Ascending aorta (tissue), 2 donors: ENCODE measurements at regions not wholly inside any gene's neighbourhood (a gene's known extent, or its start where the extent isn't known, plus 50 kb on each side); places are given as distances from the start of the nearest gene placed in this dataset.

Source experiments
- DNase-seq, 2 donors: peaks; one replicate each; pipeline ENCODE4 v3.0.0-alpha.2; 2019; ENCODE audit warnings: low spot score in 2 of 2
- H3K27ac ChIP-seq, 2 donors: fragments of 200-600 bp; sonication (generic); one replicate each; pipeline ENCODE4 v1.5.1; 2016 to 2017; ENCODE audit warnings: mild to moderate bottlenecking in 1 of 2
- H3K27me3 ChIP-seq: fragments of 200-600 bp; sonication (generic); one replicate; pipeline ENCODE4 v1.5.1; 2017
- H3K36me3 ChIP-seq, 2 donors: fragments of 200-600 bp; sonication (generic); one replicate each; pipeline ENCODE4 v1.5.1; 2016
- H3K4me1 ChIP-seq, 2 donors: fragments of 200-600 bp; sonication (generic); one replicate each; pipeline ENCODE4 v1.5.1; 2016 to 2017; ENCODE audit warnings: mild to moderate bottlenecking in 1 of 2
- H3K4me3 ChIP-seq, 2 donors: fragments of 200-600 bp; sonication (generic); one replicate each; pipeline ENCODE4 v1.5.1; 2016 to 2017; ENCODE audit warnings: mild to moderate bottlenecking in 1 of 2
- H3K9me3 ChIP-seq, 2 donors: fragments of 200-600 bp; sonication (generic); one replicate each; pipeline ENCODE4 v1.5.1; 2016
- CTCF ChIP-seq, 3 experiments: fragments of 200-600 bp in 2 of 3; fragments of 450-650 bp in 1 of 3; sonication (generic) in 2 of 3; IDR thresholded peaks; one replicate each; pipeline ENCODE4 v1.5.1; 2016 to 2019; ENCODE audit warnings: antibody characterized with exemption in 3 of 3, mild to moderate bottlenecking in 1 of 3, moderate library complexity in 1 of 3
- intact Hi-C: fragments of 100-400 bp; cut with DNase I; formaldehyde crosslinking; loops from one replicate; pipeline ENCODE4 v1.15.1; 2023

- TF ChIP-seq CTCF (IDR thresholded peaks at IDR 0.05), result no peak
- intact Hi-C loops, result no loop called here
- no peak for DNase-seq
Measured at GRCh38 chr16:9408297-9408878, 316.9 kb downstream of the HAPSTR1 start.

GRCh38 chr16:9409560-9410493 lies 318.4 kb downstream of the HAPSTR1 start:
- no peak for DNase-seq
- Histone ChIP-seq H3K4me3 (no peak overlapping the region), H3K27ac (no peak overlapping the region), H3K27me3 (no peaks in the 10 kb centered on the region), H3K4me1 (no peaks in the 10 kb centered on the region), H3K9me3 (no peaks in the 10 kb centered on the region), H3K36me3 (no peaks in the 10 kb centered on the region)
- intact Hi-C loops, result loop anchor here (10.0 kb wide), 1 partner anchor 65 kb away; no protein-coding TSS in a partner anchor
- no peak for TF ChIP-seq CTCF (IDR thresholded peaks at IDR 0.05)

More at GRCh38 chr16:9408297-9408878, 316.9 kb downstream of the HAPSTR1 start:
- Histone ChIP-seq H3K27me3 (no peaks in the 10 kb centered on the region), H3K27ac (no peak overlapping the region), H3K36me3 (no peaks in the 10 kb centered on the region), H3K4me3 (no peak overlapping the region), H3K9me3 (no peaks in the 10 kb centered on the region), H3K4me1 (no peaks in the 10 kb centered on the region)

- Histone ChIP-seq H3K9me3 (no peaks in the 10 kb centered on the region), H3K4me1 (no peaks in the 10 kb centered on the region), H3K27ac (no peak overlapping the region), H3K36me3 (no peaks in the 10 kb centered on the region), H3K4me3 (no peak overlapping the region), H3K27me3 (no peaks in the 10 kb centered on the region)
- intact Hi-C loops, result loop anchor here (10.0 kb wide), 1 partner anchor 63 kb away; no protein-coding TSS in a partner anchor
- no peak for TF ChIP-seq CTCF (IDR thresholded peaks at IDR 0.05)
- DNase-seq, result no peak
Measured at GRCh38 chr16:9411426-9411825, 320.0 kb downstream of the HAPSTR1 start.

- Histone ChIP-seq H3K4me3 (no peak overlapping the region), H3K36me3 (no peaks in the 10 kb centered on the region), H3K4me1 (no peaks in the 10 kb centered on the region), H3K27me3 (no peaks in the 10 kb centered on the region), H3K9me3 (no peaks in the 10 kb centered on the region), H3K27ac (no peak overlapping the region)
- intact Hi-C loops, result loop anchor here (10.0 kb wide), 1 partner anchor 63 kb away; no protein-coding TSS in a partner anchor
- TF ChIP-seq CTCF (IDR thresholded peaks at IDR 0.05), result no peak
- no peak for DNase-seq
Measured at GRCh38 chr16:9412031-9412914, 320.8 kb downstream of the HAPSTR1 start.

GRCh38 chr16:9412915-9413264 lies 321.4 kb downstream of the HAPSTR1 start:
- no peak for DNase-seq
- no peak overlapping the region for H3K27ac ChIP-seq
- TF ChIP-seq CTCF (IDR thresholded peaks at IDR 0.05), result no peak
- H3K9me3 ChIP-seq, result no peaks in the 10 kb centered on the region
- no peaks in the 10 kb centered on the region for H3K4me1 ChIP-seq
- H3K4me3 ChIP-seq, result no peak overlapping the region
- no peaks in the 10 kb centered on the region for H3K27me3 ChIP-seq
- no peaks in the 10 kb centered on the region for H3K36me3 ChIP-seq
- intact Hi-C loops, result loop anchor here (10.0 kb wide), 1 partner anchor 62 kb away; no protein-coding TSS in a partner anchor
